ENCODE measurements at regions not wholly inside any gene's neighbourhood (a gene's known extent, or its start where the extent isn't known, plus 50 kb on each side); places are given as distances from the start of the nearest gene placed in this dataset.
"Not testable (repeated sequence)": the region's sequence is repeated elsewhere in the genome, so short reads cannot be mapped to it uniquely, and the experiment has no call there.

GRCh38 chr4:93888308-93888707 lies 59.8 kb downstream of the ATOH1 start:
- no peak for DNase-seq (ENCODE audit: low spot score)

- DNase-seq (ENCODE audit: low spot score): no peak
Observed at GRCh38 chr4:93888768-93889167, 60.2 kb downstream of the ATOH1 start.

GRCh38 chr4:93891244-93891643 lies 62.7 kb downstream of the ATOH1 start:
- DNase-seq (ENCODE audit: low spot score): no peak

GRCh38 chr4:93894995-93895394 lies 66.4 kb downstream of the ATOH1 start:
- DNase-seq (ENCODE audit: low spot score): no peak

- no peak for DNase-seq (ENCODE audit: low spot score)
Observed at GRCh38 chr4:93896516-93896915, 68.0 kb downstream of the ATOH1 start.

GRCh38 chr4:93897559-93897958 lies 69.0 kb downstream of the ATOH1 start:
- DNase-seq (ENCODE audit: low spot score): no peak

GRCh38 chr4:93908778-93909177 lies 80.2 kb downstream of the ATOH1 start:
- no peak for DNase-seq (ENCODE audit: low spot score)

- no peak for DNase-seq (ENCODE audit: low spot score)
Observed at GRCh38 chr4:93911671-93912070, 83.1 kb downstream of the ATOH1 start.

GRCh38 chr4:93912146-93912545 lies 83.6 kb downstream of the ATOH1 start:
- DNase-seq (ENCODE audit: low spot score): no peak

GRCh38 chr4:93918856-93919255 lies 90.3 kb downstream of the ATOH1 start:
- no peak for DNase-seq (ENCODE audit: low spot score)

GRCh38 chr4:93923570-93923969 lies 95.0 kb downstream of the ATOH1 start:
- not testable (repeated sequence) for DNase-seq (ENCODE audit: low spot score)

GRCh38 chr4:93947286-93947685 lies 118.7 kb downstream of the ATOH1 start:
- no peak for DNase-seq (ENCODE audit: low spot score)

- DNase-seq (ENCODE audit: low spot score): not testable (repeated sequence)
Observed at GRCh38 chr4:93950239-93950638, 121.7 kb downstream of the ATOH1 start.

GRCh38 chr4:93957186-93957585 lies 128.6 kb downstream of the ATOH1 start:
- DNase-seq (ENCODE audit: low spot score): no peak

GRCh38 chr4:93960450-93960849 lies 131.9 kb downstream of the ATOH1 start:
- no peak for DNase-seq (ENCODE audit: low spot score)

- DNase-seq (ENCODE audit: low spot score): no peak
Observed at GRCh38 chr4:93960916-93961315, 132.4 kb downstream of the ATOH1 start.

GRCh38 chr4:93981594-93981993 lies 153.0 kb downstream of the ATOH1 start:
- no peak for DNase-seq (ENCODE audit: low spot score)

- DNase-seq (ENCODE audit: low spot score): no peak
Observed at GRCh38 chr4:93982255-93982654, 153.7 kb downstream of the ATOH1 start.

GRCh38 chr4:93983140-93983539 lies 154.6 kb downstream of the ATOH1 start:
- DNase-seq (ENCODE audit: low spot score): no peak

- no peak for DNase-seq (ENCODE audit: low spot score)
Observed at GRCh38 chr4:93994175-93994994, 165.8 kb downstream of the ATOH1 start.

- no peak for DNase-seq (ENCODE audit: low spot score)
Observed at GRCh38 chr4:93996895-93997294, 168.3 kb downstream of the ATOH1 start.

- DNase-seq (ENCODE audit: low spot score): no peak
Observed at GRCh38 chr4:94000559-94000958, 172.0 kb downstream of the ATOH1 start.

GRCh38 chr4:94006932-94007331 lies 178.4 kb downstream of the ATOH1 start:
- no peak for DNase-seq (ENCODE audit: low spot score)

GRCh38 chr4:94011190-94011589 lies 182.6 kb downstream of the ATOH1 start:
- no peak for DNase-seq (ENCODE audit: low spot score)
